GM12874 (cell line): ENCODE measurements at regions not wholly inside any gene's neighbourhood (a gene's known extent, or its start where the extent isn't known, plus 50 kb on each side); places are given as distances from the start of the nearest gene placed in this dataset.

Source experiments
- TF ChIP-seq, protein P1 (sequence below): IDR thresholded peaks from 2 replicates; pipeline ENCODE4 v1.5.1; 2011; ENCODE audit warnings: low read depth, mild to moderate bottlenecking, control low read depth, low read length, moderate library complexity; ENCODE audit not compliant: insufficient read depth

- TF ChIP-seq, protein P1, sequence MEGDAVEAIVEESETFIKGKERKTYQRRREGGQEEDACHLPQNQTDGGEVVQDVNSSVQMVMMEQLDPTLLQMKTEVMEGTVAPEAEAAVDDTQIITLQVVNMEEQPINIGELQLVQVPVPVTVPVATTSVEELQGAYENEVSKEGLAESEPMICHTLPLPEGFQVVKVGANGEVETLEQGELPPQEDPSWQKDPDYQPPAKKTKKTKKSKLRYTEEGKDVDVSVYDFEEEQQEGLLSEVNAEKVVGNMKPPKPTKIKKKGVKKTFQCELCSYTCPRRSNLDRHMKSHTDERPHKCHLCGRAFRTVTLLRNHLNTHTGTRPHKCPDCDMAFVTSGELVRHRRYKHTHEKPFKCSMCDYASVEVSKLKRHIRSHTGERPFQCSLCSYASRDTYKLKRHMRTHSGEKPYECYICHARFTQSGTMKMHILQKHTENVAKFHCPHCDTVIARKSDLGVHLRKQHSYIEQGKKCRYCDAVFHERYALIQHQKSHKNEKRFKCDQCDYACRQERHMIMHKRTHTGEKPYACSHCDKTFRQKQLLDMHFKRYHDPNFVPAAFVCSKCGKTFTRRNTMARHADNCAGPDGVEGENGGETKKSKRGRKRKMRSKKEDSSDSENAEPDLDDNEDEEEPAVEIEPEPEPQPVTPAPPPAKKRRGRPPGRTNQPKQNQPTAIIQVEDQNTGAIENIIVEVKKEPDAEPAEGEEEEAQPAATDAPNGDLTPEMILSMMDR, result no peak
These were observed 50.1 kb upstream of the JPH3 start for GRCh38 chr16:87552072-87552718.

- TF ChIP-seq, protein P1, result no peak
These were observed 50.8 kb upstream of the JPH3 start for GRCh38 chr16:87551487-87551886.

DNA sequence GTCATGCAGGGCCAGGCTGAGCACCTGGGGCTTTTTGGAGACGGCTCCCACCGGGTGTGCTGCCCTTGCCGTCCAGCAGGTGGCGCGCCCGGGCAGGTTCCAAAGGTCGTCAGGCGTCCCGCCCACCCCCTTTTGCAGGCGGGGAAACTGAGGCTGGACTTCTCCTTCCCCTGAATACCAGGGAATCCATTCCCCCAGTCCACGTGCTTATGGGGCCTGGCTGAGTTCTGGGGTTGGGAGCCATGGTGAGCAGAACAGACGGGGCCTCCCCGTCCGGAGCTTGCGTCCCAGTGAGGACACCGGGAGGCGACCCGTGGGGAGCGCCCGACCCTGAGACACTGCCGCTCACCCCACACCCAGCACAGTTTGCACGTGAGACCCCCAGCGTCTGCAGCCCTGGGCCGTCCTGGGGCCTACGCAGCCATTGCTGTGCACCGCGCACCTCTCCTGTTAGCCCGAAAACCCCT, 51.8 kb upstream of the JPH3 start:
- TF ChIP-seq, protein P1, result peak; percentile 95

GRCh38 chr16:87549627-87550494, 52.4 kb upstream of the JPH3 start:
- TF ChIP-seq, protein P1, result no peak

DNA sequence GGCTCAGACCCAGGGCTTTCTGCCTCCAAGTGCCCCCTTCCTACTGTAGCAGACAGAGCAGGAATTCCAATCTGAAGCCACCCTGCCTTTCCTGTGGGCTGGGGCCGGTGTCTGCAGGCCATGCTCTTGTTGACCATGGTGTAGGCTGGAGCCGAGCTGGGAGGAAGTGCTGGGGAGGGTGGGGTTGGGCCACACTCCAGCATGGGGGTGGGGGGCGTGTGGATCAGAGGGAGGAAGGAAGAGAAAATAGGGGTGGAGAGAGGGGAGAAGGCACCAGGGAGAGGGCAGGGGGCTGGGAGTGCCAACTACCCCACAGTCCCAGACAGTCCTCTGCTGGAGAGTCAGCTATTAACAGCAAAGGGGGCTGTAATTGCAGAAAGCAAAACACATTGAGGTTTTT, 54.3 kb upstream of the JPH3 start:
- TF ChIP-seq, protein P1, result no peak

- TF ChIP-seq, protein P1, result no peak
These were observed 50.8 kb upstream of the ZCCHC14 start for GRCh38 chr16:87543436-87544191.
